Fibroblast of lung (primary cell): ENCODE measurements at regions not wholly inside any gene's neighbourhood (a gene's known extent, or its start where the extent isn't known, plus 50 kb on each side); places are given as distances from the start of the nearest gene placed in this dataset.
"Not testable (repeated sequence)": the region's sequence is repeated elsewhere in the genome, so short reads cannot be mapped to it uniquely, and the experiment has no call there.

Experiments used
- DNase-seq, 2 donors: peaks; one replicate each; pipeline versions ENCODE4 v3.0.0 to v3.0.0-alpha.2; 2010; ENCODE audit warnings: low read depth in 2 of 2
- H2AFZ ChIP-seq: 2 replicates; pipeline ENCODE4 v1.5.1; 2012; ENCODE audit warnings: low read length, control low read depth, inconsistent platforms
- H3K27ac ChIP-seq: 2 replicates; pipeline ENCODE4 v1.5.1; 2011; ENCODE audit warnings: low read length, control low read depth; ENCODE audit not compliant: insufficient read depth
- H3K27me3 ChIP-seq: 2 replicates; pipeline ENCODE4 v1.5.1; 2011; ENCODE audit warnings: mild to moderate bottlenecking, low read length; ENCODE audit not compliant: control insufficient read depth, insufficient read depth
- H3K36me3 ChIP-seq: 2 replicates; pipeline ENCODE4 v1.5.1; 2011; ENCODE audit warnings: low read length; ENCODE audit not compliant: control insufficient read depth, insufficient read depth
- H3K4me1 ChIP-seq: 2 replicates; pipeline ENCODE4 v1.5.1; 2011; ENCODE audit warnings: low read length; ENCODE audit not compliant: control insufficient read depth, insufficient read depth; ENCODE audit errors: extremely low read depth
- H3K4me2 ChIP-seq: 2 replicates; pipeline ENCODE4 v1.5.1; 2011; ENCODE audit warnings: low read length, control low read depth; ENCODE audit not compliant: insufficient read depth; ENCODE audit errors: extremely low read depth
- H3K4me3 ChIP-seq, 4 experiments: fragments of 200-600 bp in 1 of 4; sonication (generic) in 1 of 4; replicated peaks in 1 of 4; 2 replicates each; pipeline ENCODE4 v1.5.1; 2011 to 2016; ENCODE audit warnings: low read length in 4 of 4, low read depth in 3 of 4, mild to moderate bottlenecking in 3 of 4, control low read depth in 2 of 4, inconsistent platforms in 1 of 4, mixed read lengths in 1 of 4; ENCODE audit not compliant: insufficient read depth in 1 of 4; ENCODE audit errors: control extremely low read depth in 1 of 4
- H3K79me2 ChIP-seq: 2 replicates; pipeline ENCODE4 v1.5.1; 2012; ENCODE audit warnings: mild to moderate bottlenecking, low read length, inconsistent platforms; ENCODE audit not compliant: control insufficient read depth, insufficient read depth
- H3K9ac ChIP-seq: 2 replicates; pipeline ENCODE4 v1.5.1; 2011; ENCODE audit warnings: mild to moderate bottlenecking, low read length, control low read depth; ENCODE audit not compliant: insufficient read depth
- H3K9me3 ChIP-seq: 2 replicates; pipeline ENCODE4 v1.5.1; 2012; ENCODE audit warnings: low read depth, low read length; ENCODE audit not compliant: control insufficient read depth, insufficient read depth
- H4K20me1 ChIP-seq: 2 replicates; pipeline ENCODE4 v1.5.1; 2011; ENCODE audit warnings: low read length; ENCODE audit not compliant: control insufficient read depth, insufficient read depth; ENCODE audit errors: extremely low read depth
- CTCF ChIP-seq, 2 donors: IDR thresholded peaks in 1 of 2; conservative IDR thresholded peaks in 1 of 2; 1 replicate in 1 of 2; 2 replicates in 1 of 2; pipeline ENCODE4 v1.5.1; 2011 to 2012; ENCODE audit warnings: low read length in 2 of 2, control low read depth in 1 of 2, inconsistent platforms in 1 of 2, low read depth in 1 of 2, mild to moderate bottlenecking in 1 of 2
- EZH2 ChIP-seq: IDR thresholded peaks from 2 replicates; pipeline ENCODE4 v1.5.1; 2012; ENCODE audit warnings: low read length, control low read depth, mild to moderate bottlenecking; ENCODE audit errors: missing control alignments

- H3K27me3 ChIP-seq = no peaks in the 10 kb centered on the region
- no peak overlapping the region for H3K4me2 ChIP-seq
- H3K9me3 ChIP-seq = no peaks in the 10 kb centered on the region
- H2AFZ ChIP-seq = no peak overlapping the region
- H3K9ac ChIP-seq = no peak overlapping the region
- H3K79me2 ChIP-seq = no peaks in the 10 kb centered on the region
- no peak overlapping the region for H3K27ac ChIP-seq
- H4K20me1 ChIP-seq = no peaks in the 10 kb centered on the region
- H3K36me3 ChIP-seq = no peaks in the 10 kb centered on the region
- DNase-seq = no peak
- no peaks in the 10 kb centered on the region for H3K4me1 ChIP-seq
- no peak overlapping the region for H3K4me3 ChIP-seq
- no peak for TF ChIP-seq EZH2
- no peak for TF ChIP-seq CTCF (conservative IDR thresholded peaks at IDR 0.05 in 1 of 2, IDR thresholded peaks at IDR 0.05 in 1 of 2; ENCODE audit: low read depth in 1 of 2, low read length in 2 of 2)
Observed at GRCh38 chr12:25362646-25363045, 111.9 kb upstream of the KRAS start.

- Histone ChIP-seq H3K36me3 (no peaks in the 10 kb centered on the region), H2AFZ (no peak overlapping the region)
Observed at GRCh38 chr12:25361511-25361910, 110.8 kb upstream of the KRAS start.

GRCh38 chr12:25357595-25357994 lies 106.9 kb upstream of the KRAS start:
- Histone ChIP-seq H3K4me3 (no peak overlapping the region), H3K4me1 (no peaks in the 10 kb centered on the region), H4K20me1 (no peaks in the 10 kb centered on the region), H3K27me3 (no peaks in the 10 kb centered on the region), H3K4me2 (no peak overlapping the region), H2AFZ (no peak overlapping the region), H3K27ac (no peak overlapping the region), H3K9me3 (no peaks in the 10 kb centered on the region), H3K36me3 (no peaks in the 10 kb centered on the region), H3K9ac (no peak overlapping the region), H3K79me2 (no peaks in the 10 kb centered on the region)
- no peak for TF ChIP-seq CTCF (conservative IDR thresholded peaks at IDR 0.05 in 1 of 2, IDR thresholded peaks at IDR 0.05 in 1 of 2; ENCODE audit: low read depth in 1 of 2, low read length in 2 of 2)
- no peak for TF ChIP-seq EZH2
- no peak for DNase-seq

More at GRCh38 chr12:25361511-25361910, 110.8 kb upstream of the KRAS start:
- H3K9me3 ChIP-seq = no peaks in the 10 kb centered on the region
- no peak overlapping the region for H3K9ac ChIP-seq
- no peak overlapping the region for H3K4me3 ChIP-seq
- no peak overlapping the region for H3K27ac ChIP-seq
- H4K20me1 ChIP-seq = no peaks in the 10 kb centered on the region
- no peak for DNase-seq
- H3K4me1 ChIP-seq = no peaks in the 10 kb centered on the region
- no peak for TF ChIP-seq EZH2
- TF ChIP-seq CTCF (conservative IDR thresholded peaks at IDR 0.05 in 1 of 2, IDR thresholded peaks at IDR 0.05 in 1 of 2; ENCODE audit: low read depth in 1 of 2, low read length in 2 of 2) = no peak
- H3K4me2 ChIP-seq = no peak overlapping the region
- no peaks in the 10 kb centered on the region for H3K27me3 ChIP-seq
- no peaks in the 10 kb centered on the region for H3K79me2 ChIP-seq

GRCh38 chr12:25352942-25353341 lies 102.2 kb upstream of the KRAS start:
- not testable (repeated sequence) for H3K4me2 ChIP-seq, H2AFZ ChIP-seq, H3K4me3 ChIP-seq, H4K20me1 ChIP-seq, H3K36me3 ChIP-seq, H3K27ac ChIP-seq, H3K9me3 ChIP-seq, H3K4me1 ChIP-seq, H3K79me2 ChIP-seq, H3K9ac ChIP-seq, H3K27me3 ChIP-seq, DNase-seq
